Hypothalamus (tissue), 51 donors: ENCODE measurements at regions not wholly inside any gene's neighbourhood (a gene's known extent, or its start where the extent isn't known, plus 50 kb on each side); places are given as distances from the start of the nearest gene placed in this dataset.
"Not testable (repeated sequence)": the region's sequence is repeated elsewhere in the genome, so short reads cannot be mapped to it uniquely, and the experiment has no call there.

ENCODE experiments used
- DNase-seq, 51 donors: peaks; one replicate each; lab custom pipeline; 2025; lab: John Stamatoyannopoulos, UW

DNA sequence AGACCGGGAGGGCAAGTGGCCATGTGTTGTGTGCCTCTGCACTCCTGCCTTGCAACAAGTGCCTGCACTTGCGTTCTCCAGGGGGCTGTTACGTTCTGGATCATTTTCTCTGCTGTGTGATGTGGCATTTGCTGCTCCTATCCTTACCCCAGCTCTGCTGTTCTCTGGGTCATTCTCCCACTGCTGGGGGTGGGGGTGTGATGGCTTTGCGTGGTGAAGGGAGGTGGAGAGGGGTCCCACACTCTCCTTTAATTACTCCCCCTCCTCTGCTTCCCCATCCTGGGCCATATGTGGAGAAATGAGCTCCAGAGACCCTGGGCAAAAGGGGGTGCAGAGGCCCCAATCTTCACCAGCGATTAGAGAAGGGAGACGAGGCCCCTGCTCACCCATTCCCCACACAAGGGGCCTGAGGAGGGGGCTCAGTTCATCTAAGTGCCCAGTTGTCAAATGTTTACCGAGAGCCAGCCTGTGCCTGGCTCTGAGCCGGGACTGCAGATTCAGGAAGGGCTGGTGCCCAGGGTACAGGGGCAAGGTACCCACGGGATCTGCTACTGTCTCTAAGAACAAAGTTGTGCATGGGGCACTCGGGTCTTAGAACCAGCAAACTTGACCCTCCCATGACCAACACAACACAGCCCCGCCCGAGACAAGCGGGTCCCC is 355.4 kb downstream of the PTPRU start:
- no peak for DNase-seq

DNA sequence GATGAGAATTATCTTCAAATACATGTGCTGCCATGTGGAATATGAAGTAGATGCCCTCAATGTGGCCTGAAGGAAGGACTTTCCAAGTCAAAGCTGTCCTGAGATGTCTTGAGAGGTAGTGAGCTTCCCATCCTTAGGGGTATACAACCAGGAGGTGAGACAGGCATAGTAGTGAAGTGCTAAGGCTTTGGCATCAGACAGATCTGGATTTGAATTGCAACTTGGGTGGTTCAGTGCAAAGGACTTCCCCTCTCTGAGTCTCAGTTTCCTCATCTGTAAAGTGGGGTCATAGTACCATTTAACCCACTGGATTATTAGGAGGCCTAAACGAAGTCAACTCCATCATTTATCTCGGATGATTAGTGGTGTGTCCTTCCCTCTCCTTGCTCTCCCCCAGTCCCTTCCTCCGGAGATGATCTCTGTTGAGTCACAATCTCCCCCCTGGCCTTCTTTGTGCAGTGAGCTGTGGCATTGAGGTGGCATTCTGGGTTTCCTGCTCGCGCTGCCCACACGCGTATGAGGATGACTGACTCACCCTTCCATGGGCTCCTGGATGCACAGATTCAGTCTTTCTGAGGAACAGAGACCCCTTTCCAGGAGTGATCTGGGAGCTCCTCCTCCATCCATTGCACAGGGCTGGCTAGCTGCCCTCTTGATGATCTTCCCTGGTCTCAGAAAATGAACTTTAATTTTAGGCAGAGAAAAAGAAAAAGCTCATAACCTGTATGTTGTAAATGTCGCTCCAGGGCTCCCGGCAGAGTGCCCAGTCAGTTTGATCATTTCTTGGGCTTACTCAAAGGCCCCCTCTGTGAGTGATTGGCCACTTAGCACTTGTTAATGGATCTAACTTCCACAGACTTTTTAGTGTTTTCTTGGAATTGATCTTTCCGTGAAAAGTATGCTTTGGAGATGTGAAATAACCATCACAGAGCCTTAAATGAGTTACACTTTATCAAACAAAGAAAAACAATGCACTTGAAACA is 354.6 kb downstream of the PTPRU start:
- DNase-seq, result no peak

DNA sequence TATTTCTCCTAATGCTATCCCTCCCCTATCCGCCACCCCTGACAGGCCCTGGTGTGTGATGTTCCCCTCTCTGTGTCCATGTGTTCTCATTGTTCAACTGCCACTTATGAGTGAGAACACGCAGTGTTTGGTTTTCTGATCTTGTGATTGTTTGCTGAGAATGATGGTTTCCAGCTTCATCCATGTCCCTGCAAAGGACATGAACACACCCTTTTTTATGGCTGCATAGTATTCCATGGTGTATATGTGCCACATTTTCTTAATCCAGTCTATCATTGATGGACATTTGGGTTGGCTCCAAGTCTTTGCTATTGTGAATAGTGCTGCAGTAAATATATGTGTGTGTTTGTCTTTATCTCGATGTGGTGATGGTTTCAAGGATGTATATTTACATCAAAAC is 353.4 kb downstream of the PTPRU start:
- not testable (repeated sequence) for DNase-seq

DNA sequence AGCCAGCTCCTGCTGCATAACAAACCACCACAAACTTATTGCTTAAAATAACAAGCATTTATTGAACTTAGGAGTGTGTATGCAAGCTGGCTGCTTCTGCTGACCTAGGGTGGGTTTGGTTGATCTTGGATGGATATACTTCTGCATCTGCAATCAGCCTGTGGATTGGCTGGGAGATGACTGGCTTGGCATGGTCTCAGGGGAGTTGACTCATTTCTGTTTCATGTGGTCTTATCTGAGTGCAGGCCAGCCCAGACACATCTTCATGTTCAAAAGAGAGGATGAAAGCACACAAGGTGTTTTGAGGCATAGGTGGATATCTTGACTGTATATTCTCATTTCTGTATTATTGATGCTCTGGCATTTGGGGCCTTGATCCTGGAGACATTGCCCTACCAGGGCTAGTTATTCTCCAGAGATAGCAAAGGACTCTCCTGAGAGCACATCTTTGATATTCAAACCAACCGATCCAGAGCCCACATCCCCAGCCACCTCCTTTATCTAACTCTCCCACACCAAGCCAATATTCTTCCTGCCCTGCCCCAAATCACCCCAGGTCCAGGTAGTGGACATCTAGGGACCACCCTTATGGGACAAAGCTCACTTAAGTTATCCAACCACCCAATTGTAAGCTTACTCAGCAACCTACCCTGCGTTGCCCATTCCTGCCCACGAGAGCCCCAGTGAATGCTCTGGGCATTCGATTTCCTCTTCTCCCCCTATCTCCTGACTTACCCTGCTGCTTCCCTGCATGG is 350.8 kb downstream of the PTPRU start:
- DNase-seq, result no peak

DNA sequence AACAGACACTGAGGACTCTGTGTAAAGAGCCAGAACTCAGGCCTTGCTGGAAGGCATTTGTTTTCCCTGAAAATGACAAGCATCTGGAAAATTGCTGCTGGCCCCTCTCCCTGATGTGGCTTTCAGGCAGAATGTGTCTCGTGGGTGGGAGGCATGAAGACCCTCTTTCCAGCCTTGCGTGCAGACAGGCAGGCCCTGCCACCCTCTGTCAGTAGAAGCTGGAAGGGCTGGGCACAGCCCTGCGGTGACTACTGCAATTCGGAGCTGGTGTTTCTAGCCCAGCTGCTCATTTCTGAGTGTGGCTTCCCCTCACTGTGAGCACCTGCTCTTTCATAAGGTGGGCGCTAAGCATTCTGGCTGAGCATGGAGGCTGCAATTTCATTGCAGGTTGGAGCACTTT is 349.9 kb downstream of the PTPRU start:
- no peak for DNase-seq

DNA sequence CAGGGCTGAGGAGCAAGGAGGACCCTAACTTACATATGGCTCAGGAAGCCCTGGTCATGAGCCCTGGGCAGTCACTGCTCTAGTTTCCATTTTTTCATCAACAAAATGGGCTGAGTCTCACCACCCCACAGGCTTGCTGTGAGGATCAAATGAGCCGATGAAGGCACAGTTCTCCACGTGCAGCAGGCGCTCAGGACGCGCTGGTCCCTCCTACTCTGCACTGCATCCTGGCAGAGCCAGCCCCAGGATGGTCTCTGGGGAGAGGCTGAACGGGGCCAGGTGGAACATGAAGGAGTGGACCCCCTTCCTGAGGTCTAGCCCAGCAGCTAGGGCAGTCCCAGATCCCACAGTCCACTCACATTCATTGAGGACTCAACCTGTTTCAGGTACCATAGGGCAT is 349.3 kb downstream of the PTPRU start:
- no peak for DNase-seq

DNA sequence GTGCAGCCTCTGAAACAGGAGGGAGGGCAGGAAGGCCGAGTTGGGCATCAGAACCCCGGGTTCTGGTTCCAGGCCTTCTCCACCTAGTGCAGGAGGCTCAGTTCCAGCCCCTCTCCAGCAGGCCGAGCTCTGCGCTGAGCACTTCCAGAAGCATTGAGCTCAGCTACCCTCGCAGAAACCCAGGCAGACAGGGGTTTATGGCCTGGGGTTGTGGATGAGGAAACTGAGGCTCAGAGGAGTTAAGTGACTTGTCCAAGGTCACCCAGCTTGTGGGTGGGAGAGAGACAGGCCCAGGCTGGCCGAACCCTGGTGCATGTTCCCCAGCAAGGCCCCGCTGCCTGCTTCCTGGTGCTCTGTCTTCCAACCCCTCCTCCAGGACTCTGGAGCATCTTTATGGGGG is 348.9 kb downstream of the PTPRU start:
- DNase-seq, result no peak

DNA sequence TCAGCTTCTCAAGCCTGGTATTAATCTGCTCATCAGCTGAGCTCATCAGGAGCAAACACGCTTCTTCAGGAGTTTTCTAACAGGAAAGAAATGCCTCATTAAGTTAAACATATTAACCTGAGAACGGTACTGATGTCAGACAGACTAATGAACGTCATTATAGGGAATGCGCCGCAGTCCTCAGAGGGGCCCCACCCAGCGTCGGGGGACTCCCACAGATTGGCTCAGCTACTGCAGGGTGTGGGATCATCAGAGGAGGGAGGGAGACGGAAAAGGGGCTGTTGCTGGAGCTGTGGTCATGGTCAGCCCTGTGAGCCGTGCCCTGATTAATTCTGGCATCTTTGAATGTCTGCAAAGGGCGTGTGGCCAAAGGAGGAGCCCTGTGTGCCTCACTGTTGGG is 348.5 kb downstream of the PTPRU start:
- no peak for DNase-seq

DNA sequence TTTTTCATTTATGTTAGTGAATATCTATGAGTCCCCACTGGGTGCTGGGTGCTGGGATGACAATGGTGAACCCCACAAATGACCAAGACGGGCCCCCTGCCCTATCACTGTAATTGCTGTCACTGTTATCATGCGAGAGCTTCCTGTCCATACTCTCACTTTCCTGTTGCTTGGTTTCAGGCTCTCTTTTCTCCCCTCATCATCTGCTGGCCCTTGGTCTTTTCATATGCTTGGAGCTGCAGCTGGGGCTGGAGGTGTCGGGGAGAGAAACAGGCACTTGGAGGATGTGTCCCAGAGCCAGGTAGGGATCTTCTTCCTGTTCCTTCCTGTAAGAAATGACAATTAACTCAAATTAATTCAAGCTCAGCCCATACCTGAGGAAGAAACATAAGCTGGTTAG is 348.0 kb downstream of the PTPRU start:
- DNase-seq, result no peak

DNA sequence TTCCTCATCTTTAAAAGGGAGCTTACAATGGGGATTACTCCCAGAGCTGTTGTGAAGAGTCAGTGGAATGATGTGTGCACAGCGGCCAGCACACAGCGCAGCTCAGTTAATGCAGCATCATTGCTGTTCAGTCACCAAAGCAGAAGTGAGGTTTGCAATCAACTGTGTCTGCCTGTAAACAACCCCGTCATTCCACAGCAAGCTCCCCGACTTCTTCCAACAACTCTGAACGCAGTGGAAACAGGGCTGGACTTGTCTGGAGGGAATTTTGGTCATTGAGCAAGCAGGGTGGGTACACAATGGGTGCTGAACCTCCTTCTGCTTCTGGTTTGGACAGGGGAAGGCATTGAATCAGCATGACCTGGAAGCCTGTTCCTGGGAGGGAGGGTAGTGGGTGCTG is 347.4 kb downstream of the PTPRU start:
- DNase-seq, result no peak

DNA sequence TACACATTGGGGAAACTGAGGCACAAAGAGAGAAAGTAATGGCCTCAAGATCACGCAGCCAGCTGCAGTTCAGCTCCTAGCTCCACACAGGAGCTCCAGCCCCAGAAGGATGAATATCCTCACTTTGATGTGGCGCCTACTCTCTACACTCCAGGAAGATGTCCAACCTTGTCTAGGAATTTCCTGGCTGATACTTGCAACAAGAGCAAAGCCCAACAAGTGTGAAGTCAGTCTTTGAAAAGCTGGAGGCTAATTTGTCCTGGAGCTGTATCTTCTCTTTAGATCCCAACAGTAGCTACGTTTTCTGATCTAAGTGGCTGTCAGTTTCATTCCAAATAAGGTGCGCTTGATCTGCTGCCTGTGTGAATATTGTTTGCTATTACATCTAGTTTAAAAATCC is 344.9 kb downstream of the PTPRU start:
- no peak for DNase-seq

DNA sequence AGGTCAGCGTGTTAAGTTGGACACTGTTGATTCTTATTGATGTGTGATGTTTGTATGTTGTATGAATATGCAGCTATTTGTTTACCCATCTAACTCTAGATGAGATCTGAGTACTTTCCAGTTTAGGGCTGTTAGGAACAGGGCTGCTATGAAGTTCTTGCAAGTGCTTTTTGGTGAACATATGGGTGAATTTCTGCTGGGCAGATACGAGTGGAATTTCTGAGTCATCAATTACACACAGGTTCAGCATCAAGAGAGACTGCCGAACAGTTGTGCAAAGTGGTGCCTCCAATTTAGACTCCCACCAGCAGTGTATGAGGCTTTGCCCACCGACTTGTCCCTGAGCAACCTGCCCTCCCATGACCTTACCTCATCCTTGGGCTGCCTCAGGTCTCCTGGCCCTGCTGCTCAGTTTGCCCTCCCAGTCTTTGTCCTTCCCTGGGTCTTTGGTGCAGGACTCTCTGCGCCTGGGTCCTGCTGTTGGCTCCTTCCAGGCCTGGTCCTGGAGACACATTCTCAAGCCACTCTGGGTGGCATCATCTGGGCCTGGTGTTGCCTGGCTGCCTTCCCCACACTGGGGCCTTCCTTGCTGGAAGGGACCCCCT is 343.6 kb downstream of the PTPRU start:
- DNase-seq, result no peak

DNA sequence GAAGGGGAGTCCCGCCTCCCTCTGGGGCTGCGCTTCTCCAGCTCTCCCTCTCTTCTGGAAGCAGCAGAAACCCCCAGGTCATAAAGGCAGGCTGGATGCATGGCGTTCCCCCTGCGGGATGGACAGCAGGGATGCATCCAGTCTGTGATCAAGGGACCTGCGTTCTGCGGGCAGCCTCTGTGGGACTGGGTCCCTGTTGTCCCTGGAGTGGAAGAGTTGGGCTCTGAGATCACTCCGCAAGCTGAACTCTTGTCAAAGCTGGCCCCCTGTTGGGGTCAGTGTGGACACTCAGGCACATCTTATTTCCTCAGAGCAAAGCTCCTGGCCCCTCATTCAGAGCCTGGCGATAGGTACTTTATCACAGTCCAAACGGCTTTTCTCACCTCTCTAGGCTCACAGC is 341.2 kb downstream of the PTPRU start:
- DNase-seq, result no peak

DNA sequence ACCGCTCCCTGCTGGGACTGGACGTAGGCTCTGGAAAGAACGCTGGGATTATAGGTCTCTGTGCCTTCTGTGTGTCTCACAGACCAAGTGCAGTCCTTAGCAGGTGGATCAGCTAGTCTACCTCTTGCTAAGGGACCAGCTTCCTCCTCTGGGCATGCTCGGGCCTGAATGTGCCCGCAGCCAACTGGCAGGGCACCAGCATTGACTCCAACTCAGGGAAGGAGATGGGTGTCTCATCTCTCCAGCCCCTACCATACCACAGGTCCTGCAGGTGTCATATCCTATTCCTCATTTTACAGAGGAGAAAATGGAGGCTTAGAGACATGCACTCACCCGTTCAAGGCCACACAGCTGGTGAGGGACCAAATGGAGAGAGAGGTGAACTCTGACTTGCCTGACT is 340.2 kb downstream of the PTPRU start:
- DNase-seq, result no peak

DNA sequence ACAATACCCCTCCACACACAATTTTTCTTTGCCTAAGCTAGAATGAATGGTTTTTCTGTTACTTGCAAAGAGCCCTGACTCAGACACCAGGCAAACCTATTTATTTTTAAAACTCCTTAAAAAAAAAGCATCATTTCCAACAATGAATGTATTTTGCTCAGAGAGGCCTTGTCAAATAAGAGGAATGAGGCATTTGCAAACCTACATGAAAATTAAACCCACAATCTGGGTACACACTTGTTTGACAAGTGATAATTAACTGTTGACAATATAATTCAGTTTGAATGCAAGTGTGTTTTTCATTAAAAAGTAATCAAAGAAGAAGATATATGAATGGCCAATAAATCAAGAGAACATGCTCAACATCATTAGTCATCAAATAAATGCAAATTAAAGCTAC is 339.5 kb downstream of the PTPRU start:
- no peak for DNase-seq

DNA sequence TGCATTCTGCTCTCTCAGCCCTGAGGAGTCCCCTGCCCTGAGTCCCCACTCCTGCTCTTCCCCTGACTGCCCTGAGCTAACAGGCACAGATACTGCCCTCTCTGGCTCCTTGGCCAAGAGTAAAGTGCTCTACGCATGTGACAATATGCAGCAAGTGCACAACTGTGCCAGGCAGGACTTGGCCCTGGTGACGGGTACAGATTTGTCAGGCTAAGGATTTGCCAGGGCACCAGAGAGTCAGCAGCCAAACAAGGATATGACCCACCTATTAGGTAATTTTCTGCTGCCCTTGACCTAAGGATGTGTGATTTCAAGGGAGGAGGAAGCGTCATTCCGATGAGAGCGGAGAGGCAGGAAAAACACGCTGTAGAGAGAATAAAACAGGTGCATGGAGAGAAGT is 339.0 kb downstream of the PTPRU start:
- no peak for DNase-seq

DNA sequence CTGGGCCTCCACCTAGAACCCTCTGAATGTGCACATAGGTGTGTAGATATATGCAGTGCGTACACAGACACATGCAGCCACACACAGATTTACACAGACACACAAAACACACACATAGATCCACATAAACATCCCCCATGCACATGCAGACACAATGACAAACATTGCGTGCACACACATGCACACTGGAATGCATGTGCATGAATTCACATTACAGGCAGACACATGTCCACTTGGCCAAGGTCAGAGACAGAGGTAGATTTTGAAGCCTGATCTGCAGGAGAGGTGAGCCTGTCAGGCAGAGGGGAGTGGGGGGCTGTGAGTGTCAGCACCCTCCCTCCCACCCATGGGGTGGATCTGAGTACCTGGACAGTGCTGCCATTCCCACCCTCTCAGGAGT is 338.5 kb downstream of the PTPRU start:
- no peak for DNase-seq

DNA sequence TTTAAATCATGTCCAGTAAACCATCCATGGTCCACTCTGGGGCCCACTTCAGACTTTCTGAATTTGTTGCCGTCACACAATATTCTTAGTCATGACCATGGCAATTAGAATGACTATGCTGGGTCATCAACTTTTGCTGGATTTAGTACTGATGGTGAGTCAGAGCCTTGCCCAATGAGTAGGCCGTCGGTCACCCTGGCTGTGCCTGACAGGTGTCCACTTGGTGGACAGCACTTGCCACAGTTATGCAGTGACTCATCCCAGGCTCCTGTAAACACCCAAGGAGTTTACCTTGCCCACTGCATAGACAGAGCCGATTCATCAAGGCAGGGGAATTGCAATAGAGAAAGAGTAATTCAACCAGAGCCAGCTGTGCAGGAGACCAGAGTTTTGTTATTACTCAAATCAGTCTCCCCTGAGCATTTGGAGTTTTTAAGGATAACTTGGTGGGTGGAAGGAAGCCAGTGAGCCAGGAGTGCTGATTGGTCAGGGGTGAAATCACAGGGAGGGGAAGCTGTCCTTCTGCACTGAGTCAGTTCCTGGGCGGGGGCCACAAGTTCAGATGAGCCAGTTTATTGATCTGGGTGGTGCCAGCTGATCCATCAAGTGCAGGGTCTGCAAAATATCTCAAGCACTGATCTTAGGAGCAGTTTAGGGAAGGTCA is 333.8 kb downstream of the PTPRU start:
- no peak for DNase-seq

DNA sequence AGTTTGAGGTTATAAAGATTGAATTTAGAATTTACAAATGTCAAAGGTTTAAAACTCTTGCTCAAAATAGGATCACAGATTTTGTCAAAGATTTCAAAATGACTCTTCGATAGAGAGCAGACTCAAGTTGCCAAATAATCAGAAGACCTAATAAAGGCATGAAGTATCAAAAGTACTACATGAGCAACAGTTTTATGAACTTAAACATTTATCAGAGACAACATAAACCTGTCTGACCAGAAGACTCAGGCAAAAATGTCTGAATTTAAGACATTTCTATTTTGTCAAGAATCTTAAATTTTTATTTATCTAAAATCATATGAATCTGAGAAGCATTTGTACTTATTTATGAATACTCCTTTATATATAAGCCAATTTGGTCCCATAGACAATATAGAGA is 330.9 kb downstream of the PTPRU start:
- no peak for DNase-seq

DNA sequence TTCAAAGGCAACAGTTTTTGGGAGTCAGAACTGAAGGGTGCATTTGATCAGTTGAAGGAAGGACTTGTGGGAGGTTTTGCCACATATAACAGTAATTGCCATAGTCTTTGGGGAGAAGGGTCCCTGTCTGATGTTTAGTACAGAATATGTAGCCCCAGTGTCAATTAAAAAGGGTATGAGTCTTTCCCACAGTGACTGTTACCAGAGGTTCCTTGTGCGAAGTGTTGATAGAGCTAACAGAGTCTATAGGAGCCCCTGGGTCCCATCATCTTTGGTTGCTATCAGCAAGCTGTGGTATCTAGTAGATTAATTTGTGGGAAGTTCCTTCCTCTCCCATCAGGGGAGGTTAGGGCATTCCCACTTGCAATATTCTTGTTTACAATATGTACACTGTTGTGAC is 329.2 kb downstream of the PTPRU start:
- DNase-seq, result no peak

DNA sequence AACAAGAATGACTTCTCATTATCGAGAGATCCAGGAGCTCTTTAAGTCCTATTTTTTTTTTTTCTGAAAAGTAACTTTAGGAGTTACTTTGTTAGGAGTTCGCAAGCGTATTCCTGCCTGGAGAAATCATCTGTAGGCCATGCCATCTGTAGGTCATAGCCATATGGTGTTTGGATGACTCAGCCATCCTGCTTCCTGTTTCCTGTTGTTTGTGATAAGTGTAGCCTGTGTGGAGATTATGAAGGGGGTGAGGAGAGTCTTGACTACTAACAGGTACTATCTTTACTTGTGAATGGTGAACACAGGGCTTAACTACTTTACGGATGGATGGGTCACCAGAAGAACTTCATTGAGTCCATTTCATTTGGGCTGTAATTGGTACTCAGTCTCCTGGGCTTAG is 327.2 kb downstream of the PTPRU start:
- DNase-seq, result no peak
